Activated CD4-positive, alpha-beta T cell treated with anti-CD3 and anti-CD28 coated beads for 36 hours (primary cell): ENCODE measurements at regions not wholly inside any gene's neighbourhood (a gene's known extent, or its start where the extent isn't known, plus 50 kb on each side); places are given as distances from the start of the nearest gene placed in this dataset.
"Not testable (repeated sequence)": the region's sequence is repeated elsewhere in the genome, so short reads cannot be mapped to it uniquely, and the experiment has no call there.

Experiments
- ATAC-seq: fragments of 200-7000 bp; cut with Tn5 transposase; one replicate; pipeline ENCODE4 v1.10.0; 2021; ENCODE audit warnings: mild to moderate bottlenecking, moderate library complexity
- CTCF ChIA-PET: fragments of 350-600 bp; sonication (Branson Sonifier 250); formaldehyde crosslinking; loops from one replicate; lab custom pipeline; 2021; ENCODE audit warnings: antibody characterized with exemption; lab: Charles Lee
- POLR2A ChIA-PET: fragments of 350-600 bp; sonication (Branson Sonifier 250); formaldehyde crosslinking; loops from one replicate; lab custom pipeline; 2021; ENCODE audit warnings: antibody characterized with exemption, inconsistent platforms; lab: Charles Lee
- DNase-seq: peaks from one replicate; pipeline ENCODE4 v3.0.0-alpha.2; 2020
- H3K27ac Mint-ChIP-seq: one replicate; pipeline ENCODE4 v1.8.0; 2021; ENCODE audit warnings: mixed read lengths
- H3K27me3 Mint-ChIP-seq: one replicate; pipeline ENCODE4 v1.8.0; 2021; ENCODE audit warnings: mixed read lengths
- H3K36me3 Mint-ChIP-seq: one replicate; pipeline ENCODE4 v1.8.0; 2021; ENCODE audit warnings: low read depth, mixed read lengths
- H3K4me1 Mint-ChIP-seq: one replicate; pipeline ENCODE4 v1.8.0; 2021; ENCODE audit warnings: mixed read lengths
- H3K4me3 Mint-ChIP-seq: one replicate; pipeline ENCODE4 v1.8.0; 2021; ENCODE audit warnings: mild to moderate bottlenecking, moderate library complexity, mixed read lengths
- H3K9me3 Mint-ChIP-seq: one replicate; pipeline ENCODE4 v1.8.0; 2021; ENCODE audit warnings: low read depth, mixed read lengths
- intact Hi-C, 2 experiments: fragments of 100-400 bp; cut with DNase I in 1 of 2; cut with micrococcal nuclease in 1 of 2; formaldehyde crosslinking; loops; one replicate each; pipeline versions ENCODE4 v1.14.2 to v1.15.1; 2022 to 2024; cut with DNase I, micrococcal nuclease

DNA sequence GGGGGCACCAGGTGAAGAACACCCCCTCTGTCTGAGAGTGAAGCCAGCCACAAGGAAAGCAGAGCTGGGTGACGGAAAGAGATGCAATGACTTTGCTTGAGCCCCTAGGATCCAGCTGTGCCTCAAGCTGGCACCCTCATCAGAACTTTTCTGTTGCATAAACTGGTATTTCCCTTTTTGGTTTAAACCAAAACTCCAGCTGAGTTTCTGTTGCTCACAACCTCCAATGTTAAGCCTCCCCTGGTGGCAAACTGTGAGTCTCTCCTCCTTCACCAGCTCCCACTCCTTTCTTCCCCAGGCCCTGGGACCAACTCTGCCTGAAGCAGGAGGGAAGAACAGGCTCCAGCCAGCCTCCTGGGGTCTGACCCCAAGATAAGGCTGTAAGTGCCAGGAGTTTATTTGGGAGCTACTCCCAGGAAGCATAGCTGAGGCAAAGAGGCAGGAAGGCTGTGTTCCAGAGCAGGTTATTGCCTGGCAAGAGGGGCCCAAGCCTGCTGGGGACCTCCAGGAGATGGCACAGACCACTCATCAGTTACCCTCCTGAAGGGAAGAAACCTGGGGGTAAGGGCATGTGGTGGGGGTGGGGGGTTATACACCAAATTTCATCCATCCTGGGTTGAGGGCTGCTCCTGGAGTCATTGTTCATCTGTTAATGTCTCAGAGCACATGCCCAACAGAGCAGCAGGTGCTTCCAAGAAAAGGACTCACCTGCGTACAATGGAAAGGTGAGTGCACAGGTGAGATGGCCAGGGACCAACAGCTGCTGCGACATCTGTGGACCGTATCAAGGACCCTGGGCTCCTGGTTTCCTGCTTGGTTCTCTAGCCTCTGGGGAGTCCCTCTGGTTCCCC lies 73.3 kb upstream of the NANOS1 start:
- H3K4me1 Mint-ChIP-seq = no peaks in the 10 kb centered on the region
- no peak for DNase-seq
- no peak for ATAC-seq
- H3K27ac Mint-ChIP-seq = no peak overlapping the region
- ChIA-PET CTCF (no interaction called here), POLR2A (no interaction called here)
- H3K9me3 Mint-ChIP-seq = no peaks in the 10 kb centered on the region
- no peaks in the 10 kb centered on the region for H3K36me3 Mint-ChIP-seq
- intact Hi-C loops = no loop called here
- H3K27me3 Mint-ChIP-seq = peaks cover 6% of the 10 kb centered on the region
- no peak overlapping the region for H3K4me3 Mint-ChIP-seq

DNA sequence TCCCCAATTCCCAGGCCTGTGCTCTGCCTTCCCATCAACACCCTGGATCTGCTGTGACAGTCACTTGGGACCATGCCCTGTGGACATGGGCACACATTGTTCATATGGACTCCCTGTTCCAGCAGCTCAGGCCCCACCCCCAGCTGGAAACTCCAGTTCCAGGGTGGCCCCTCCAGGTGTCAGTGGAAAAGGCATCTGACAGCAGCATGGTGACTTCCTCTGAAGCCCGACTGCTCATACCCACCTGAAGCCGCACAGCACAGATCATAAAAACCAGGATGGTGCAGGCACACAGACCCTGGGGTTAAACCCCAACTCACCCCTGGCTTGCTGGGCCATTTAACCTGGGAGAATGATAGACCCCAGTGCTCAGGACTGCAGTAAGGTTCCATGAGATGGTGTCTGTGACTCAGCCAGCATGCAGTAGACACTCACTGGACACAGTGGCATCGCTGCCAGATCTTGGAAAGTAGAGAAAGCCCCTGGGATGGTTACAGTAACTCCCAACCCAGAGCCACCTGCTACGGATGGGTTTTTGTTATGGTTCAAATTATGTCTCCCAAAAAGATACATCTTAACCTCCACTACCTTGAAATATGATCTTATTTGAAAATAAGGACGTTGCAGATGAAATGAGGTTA lies 72.6 kb upstream of the NANOS1 start:
- H3K27me3 Mint-ChIP-seq = peaks cover 6% of the 10 kb centered on the region
- ChIA-PET CTCF (no interaction called here), POLR2A (no interaction called here)
- H3K4me1 Mint-ChIP-seq = no peaks in the 10 kb centered on the region
- H3K4me3 Mint-ChIP-seq = no peak overlapping the region
- DNase-seq (no peak), ATAC-seq (no peak)
- H3K27ac Mint-ChIP-seq = no peak overlapping the region
- intact Hi-C loops = no loop called here
- no peaks in the 10 kb centered on the region for H3K36me3 Mint-ChIP-seq
- H3K9me3 Mint-ChIP-seq = no peaks in the 10 kb centered on the region

DNA sequence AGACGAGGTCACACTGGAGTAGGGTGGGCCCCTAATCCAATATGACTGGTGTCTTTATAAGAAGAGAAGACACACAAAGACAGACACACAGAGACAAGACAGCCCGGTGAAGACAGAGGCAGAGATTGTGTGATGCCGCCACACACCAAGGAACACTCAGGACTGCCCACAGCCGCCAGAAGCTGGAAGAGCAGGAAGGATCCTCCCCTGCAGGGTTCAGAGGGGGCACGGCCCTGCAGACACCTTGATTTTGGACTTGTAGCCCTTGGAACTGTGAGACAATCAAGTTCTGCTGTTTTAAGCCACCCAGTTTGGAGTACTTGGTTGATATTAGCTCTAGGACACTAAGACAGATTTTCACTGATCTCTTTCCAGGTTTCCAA lies 72.1 kb upstream of the NANOS1 start:
- no peaks in the 10 kb centered on the region for H3K9me3 Mint-ChIP-seq
- ChIA-PET CTCF (no interaction called here), POLR2A (no interaction called here)
- no peaks in the 10 kb centered on the region for H3K36me3 Mint-ChIP-seq
- H3K27ac Mint-ChIP-seq = no peak overlapping the region
- ATAC-seq (no peak), DNase-seq (no peak)
- intact Hi-C loops = no loop called here
- H3K4me1 Mint-ChIP-seq = no peaks in the 10 kb centered on the region
- H3K27me3 Mint-ChIP-seq = peaks cover 4% of the 10 kb centered on the region
- no peak overlapping the region for H3K4me3 Mint-ChIP-seq

DNA sequence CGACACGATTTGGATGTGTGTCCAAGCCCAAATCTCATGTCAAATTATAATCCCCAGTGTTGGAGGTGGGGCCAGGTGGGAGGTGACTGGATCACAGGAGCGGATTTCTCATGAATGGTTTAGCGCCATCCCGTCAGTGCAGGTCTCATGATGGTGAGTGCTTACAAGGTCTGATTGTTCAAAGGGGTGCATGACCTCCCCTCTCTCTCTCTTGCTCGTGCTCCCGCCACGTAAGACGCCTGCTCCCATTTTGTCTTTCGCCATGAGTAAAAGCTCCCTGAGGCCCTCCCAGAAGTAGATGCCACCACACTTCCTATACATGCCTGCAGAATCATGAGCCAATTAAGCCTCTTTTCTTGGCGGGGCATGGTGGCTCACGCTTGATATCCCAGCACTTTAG lies 71.5 kb upstream of the NANOS1 start:
- POLR2A ChIA-PET = no interaction called here
- Mint-ChIP-seq H3K4me3 (no peak overlapping the region), H3K36me3 (no peaks in the 10 kb centered on the region), H3K4me1 (no peaks in the 10 kb centered on the region), H3K27ac (no peak overlapping the region), H3K9me3 (no peaks in the 10 kb centered on the region), H3K27me3 (peaks cover 2% of the 10 kb centered on the region)
- DNase-seq = no peak
- intact Hi-C loops = no loop called here
- CTCF ChIA-PET = no interaction called here
- ATAC-seq = no peak

DNA sequence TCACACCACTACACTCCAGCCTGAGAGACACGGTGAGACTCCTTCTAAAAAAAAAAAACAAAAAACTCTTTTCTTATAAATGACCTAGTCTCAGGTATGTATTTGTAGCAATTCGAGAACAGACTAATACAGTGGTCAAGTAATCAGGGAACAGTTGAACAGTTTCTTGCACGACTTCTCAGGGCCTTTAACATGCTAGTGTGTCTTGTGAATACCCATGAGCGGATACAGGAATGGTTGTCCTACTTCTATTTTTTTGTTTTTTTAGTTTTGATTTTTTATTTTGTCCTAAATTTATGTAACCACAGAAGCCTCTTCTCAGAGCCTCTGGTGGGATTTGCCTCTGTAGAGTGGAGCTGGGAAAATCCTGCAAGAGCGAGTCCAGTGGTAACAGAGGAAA lies 71.0 kb upstream of the NANOS1 start:
- Mint-ChIP-seq H3K36me3 (no peaks in the 10 kb centered on the region), H3K27ac (no peak overlapping the region), H3K9me3 (no peaks in the 10 kb centered on the region), H3K4me3 (no peak overlapping the region), H3K27me3 (peaks cover 1% of the 10 kb centered on the region), H3K4me1 (no peaks in the 10 kb centered on the region)
- CTCF ChIA-PET = no interaction called here
- POLR2A ChIA-PET = no interaction called here
- DNase-seq = no peak
- intact Hi-C loops = no loop called here
- ATAC-seq = no peak

DNA sequence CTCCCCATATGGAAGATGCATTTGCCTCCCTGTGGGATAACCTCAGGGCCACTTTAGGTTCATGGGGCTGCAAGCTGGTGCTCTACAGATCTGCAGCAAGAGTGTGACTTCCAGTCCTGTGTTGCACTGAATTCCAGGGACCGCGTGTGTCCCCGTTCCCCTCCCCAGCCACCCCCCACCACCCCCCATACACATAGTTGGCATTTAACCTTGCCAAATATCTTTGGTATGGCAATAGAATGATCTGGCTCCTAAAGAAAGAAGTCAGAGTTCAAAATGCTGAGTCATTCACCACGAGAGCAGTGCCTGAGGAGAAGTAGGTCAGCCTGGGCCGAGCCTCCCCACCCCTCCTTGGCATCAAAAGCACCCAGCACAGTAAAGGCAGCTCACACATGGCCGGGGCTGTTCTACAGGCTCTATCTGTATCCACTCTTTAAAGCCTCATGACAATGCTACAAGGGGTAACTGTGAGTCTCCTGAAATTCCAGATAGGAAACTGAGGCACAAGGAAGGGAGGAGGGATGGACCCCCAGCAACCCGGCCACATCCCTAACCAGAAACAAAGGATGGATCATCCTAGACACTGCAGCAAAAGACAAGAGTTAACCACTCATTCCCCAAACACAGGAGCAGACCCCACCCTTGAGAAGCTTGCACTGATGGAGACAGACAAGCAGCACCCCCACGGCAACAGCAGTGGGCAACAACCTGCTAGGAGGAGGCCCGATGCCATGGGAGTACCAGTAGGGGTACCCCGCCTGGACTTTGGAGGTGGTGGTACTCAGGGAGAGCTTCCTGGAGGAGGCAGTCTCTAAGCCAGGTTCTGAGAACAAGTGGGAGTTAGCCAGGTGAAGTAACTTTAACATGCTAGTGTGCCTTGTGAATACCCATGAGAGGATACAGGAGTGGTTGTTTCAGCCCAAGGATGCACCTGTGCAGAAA lies 70.3 kb upstream of the NANOS1 start:
- H3K27ac Mint-ChIP-seq = no peak overlapping the region
- POLR2A ChIA-PET = no interaction called here
- peaks cover 2% of the 10 kb centered on the region for H3K27me3 Mint-ChIP-seq
- no peaks in the 10 kb centered on the region for H3K36me3 Mint-ChIP-seq
- DNase-seq (no peak), ATAC-seq (no peak)
- intact Hi-C loops = no loop called here
- H3K4me3 Mint-ChIP-seq = no peak overlapping the region
- CTCF ChIA-PET = interaction anchor here (0.7 kb wide), 1 partner anchor 13 kb away, joined by 4 read pairs; no protein-coding TSS in a partner anchor
- H3K4me1 Mint-ChIP-seq = no peaks in the 10 kb centered on the region
- no peaks in the 10 kb centered on the region for H3K9me3 Mint-ChIP-seq

DNA sequence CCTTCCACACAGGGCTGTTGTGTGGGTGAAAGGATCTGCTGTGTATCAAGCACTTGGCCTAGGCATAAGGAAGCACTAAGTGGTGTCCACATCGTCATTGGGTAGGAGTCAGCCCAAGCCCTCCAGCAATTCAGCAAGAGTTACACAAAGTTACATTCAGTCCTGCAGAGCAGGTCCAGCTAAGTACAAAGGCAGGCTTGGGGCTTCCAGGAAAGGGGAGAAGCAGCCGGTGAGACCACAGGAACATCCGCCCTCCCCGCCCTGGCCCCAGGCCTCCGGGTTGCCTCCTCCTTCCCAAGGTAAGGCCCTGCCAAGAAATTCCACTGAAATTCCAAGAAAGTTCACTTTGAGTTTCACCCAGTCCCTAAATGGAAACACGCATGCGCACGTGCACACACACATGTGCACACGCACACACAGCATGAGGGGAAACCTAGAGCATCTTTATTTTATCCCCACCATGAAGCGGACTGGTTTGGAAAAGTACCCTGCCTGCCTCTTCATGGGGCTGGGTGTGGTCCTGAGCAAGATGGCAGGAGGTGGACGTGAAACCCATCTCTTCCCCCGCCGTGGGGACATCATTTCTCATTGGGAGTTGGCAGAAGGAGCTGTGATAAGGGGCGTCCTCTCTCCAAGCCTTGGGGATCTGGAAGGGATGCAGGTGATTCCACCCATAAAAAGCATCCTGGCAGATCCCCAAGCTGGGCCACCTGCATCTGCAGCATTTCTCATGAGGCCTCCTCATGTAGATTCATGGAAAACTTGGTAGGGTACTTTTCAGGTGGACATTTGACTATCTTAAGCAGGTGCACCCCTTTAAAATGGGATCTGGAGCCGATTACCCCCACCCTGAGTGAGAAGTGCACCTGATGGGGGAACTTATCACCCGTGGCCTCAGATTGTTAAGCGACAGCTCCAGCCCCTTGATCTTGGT lies 69.1 kb upstream of the NANOS1 start:
- CTCF ChIA-PET = interaction anchor here (0.7 kb wide), 1 partner anchor 12 kb away, joined by 4 read pairs; no protein-coding TSS in a partner anchor
- Mint-ChIP-seq H3K36me3 (no peaks in the 10 kb centered on the region), H3K27me3 (peaks cover 2% of the 10 kb centered on the region), H3K27ac (no peak overlapping the region), H3K4me3 (no peak overlapping the region), H3K9me3 (no peaks in the 10 kb centered on the region), H3K4me1 (no peaks in the 10 kb centered on the region)
- intact Hi-C loops = no loop called here
- ATAC-seq (no peak), DNase-seq (no peak)
- POLR2A ChIA-PET = no interaction called here

DNA sequence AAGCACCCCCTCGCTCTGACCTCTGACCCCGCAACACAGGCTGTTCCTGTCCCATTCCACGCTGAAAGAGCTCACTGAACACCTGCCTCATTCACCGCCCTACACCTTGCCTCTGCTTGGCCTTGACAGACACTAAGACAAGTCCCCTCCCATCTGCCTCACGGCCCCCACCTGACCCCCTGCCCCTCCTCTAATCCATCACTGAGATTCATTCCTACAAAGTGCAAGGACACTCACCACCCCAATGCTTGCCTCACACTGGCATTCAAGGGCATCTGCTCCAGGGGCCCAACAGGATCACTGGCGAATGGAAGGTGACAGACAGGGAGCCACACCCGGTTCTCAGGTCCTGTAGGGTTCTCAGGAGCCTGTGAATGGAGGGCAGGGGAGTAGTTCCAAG lies 68.1 kb upstream of the NANOS1 start:
- Mint-ChIP-seq H3K27ac (no peak overlapping the region), H3K4me3 (no peak overlapping the region), H3K4me1 (no peaks in the 10 kb centered on the region), H3K9me3 (no peaks in the 10 kb centered on the region), H3K36me3 (no peaks in the 10 kb centered on the region), H3K27me3 (peaks cover 5% of the 10 kb centered on the region)
- ATAC-seq (no peak), DNase-seq (no peak)
- POLR2A ChIA-PET = no interaction called here
- intact Hi-C loops = no loop called here
- CTCF ChIA-PET = no interaction called here

DNA sequence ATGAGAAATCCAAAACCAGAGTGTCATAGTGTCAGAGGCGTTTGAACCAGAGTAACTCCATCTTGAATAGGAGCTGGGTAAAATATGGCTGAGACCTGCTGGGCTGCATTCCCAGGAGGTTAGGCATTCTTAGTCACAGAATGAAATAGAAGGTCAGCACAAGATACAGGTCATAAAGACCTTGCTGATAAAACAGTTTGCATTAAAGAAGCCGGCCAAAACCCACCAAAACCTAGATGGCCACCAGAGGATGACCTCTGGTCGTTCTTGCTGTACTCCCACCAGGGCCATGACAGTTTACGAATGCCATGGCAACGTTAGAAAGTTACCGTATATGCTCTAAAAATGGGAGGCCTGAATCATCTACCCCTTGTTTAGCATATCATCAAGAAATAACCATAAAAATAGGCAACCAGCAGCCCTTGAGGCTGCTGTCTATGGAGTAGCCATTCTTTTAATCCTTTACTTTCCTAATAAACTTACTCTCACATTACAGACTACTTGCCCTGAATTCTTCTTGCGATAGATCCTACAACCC lies 67.1 kb upstream of the NANOS1 start:
- H3K4me1 Mint-ChIP-seq, H3K36me3 Mint-ChIP-seq, POLR2A ChIA-PET, intact Hi-C loops, H3K4me3 Mint-ChIP-seq, DNase-seq, H3K9me3 Mint-ChIP-seq, H3K27ac Mint-ChIP-seq, CTCF ChIA-PET, ATAC-seq, H3K27me3 Mint-ChIP-seq: not testable (repeated sequence)

DNA sequence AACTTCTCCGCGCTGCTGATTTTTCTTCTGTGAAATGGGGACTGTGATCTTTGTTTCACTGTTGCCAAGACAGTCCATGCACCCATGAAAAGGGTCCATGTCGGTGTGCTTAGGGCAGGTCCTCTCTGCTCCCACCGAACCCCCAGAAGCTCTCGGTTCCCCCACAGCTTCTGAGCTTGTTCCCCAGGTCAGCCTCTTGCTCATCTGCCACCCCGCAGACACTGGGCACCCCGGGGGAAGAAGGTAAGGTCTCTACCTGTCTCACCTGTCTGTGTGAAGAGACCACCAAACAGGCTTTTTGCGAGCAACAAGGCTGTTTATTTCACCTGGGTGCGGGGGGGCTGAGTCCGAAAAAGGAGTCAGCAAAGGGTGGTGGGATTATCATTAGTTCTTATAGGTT lies 66.2 kb upstream of the NANOS1 start:
- H3K36me3 Mint-ChIP-seq = no peaks in the 10 kb centered on the region

DNA sequence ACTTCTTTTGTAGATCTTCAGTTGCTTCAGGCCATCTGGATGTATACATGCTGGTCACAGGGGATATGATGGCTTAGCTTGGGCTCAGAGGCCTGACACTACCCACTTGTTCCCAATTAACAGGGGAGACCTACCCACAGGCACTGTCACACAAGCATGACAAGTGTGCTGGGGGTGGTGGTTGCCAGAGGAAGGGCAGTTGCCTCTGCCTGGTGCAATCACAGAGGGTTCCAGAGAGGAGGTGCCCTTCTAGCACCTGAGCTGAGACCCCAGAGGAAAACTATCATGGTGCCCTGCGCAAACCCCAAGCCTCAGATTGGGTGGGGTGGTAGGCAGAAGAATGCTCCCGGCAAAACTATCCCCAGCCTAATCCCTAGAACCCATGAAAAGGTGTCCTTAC lies 65.6 kb upstream of the NANOS1 start:
- peaks cover 9% of the 10 kb centered on the region for H3K27me3 Mint-ChIP-seq
- no peak for DNase-seq
- no peak overlapping the region for H3K4me3 Mint-ChIP-seq
- H3K9me3 Mint-ChIP-seq = no peaks in the 10 kb centered on the region
- H3K4me1 Mint-ChIP-seq = no peaks in the 10 kb centered on the region
- no peak for ATAC-seq
- intact Hi-C loops = no loop called here
- CTCF ChIA-PET = no interaction called here
- no peaks in the 10 kb centered on the region for H3K36me3 Mint-ChIP-seq
- POLR2A ChIA-PET = no interaction called here
- no peak overlapping the region for H3K27ac Mint-ChIP-seq

More for the DNA sequence above, 66.2 kb upstream of the NANOS1 start:
- CTCF ChIA-PET = no interaction called here
- Mint-ChIP-seq H3K27me3 (peaks cover 7% of the 10 kb centered on the region), H3K27ac (no peak overlapping the region), H3K4me1 (no peaks in the 10 kb centered on the region), H3K9me3 (no peaks in the 10 kb centered on the region), H3K4me3 (no peak overlapping the region)
- ATAC-seq = no peak
- intact Hi-C loops = no loop called here
- DNase-seq = no peak
- POLR2A ChIA-PET = no interaction called here
